HEK293 (cell line): ENCODE measurements at regions not wholly inside any gene's neighbourhood (a gene's known extent, or its start where the extent isn't known, plus 50 kb on each side); places are given as distances from the start of the nearest gene placed in this dataset.
A peak's percentile ranks its signal among the peaks of the same experiment; 100 is the strongest.

Source experiments
- CTCF ChIA-PET: fragments of 350-600 bp; formaldehyde crosslinking; extraction: SDS; loops from one replicate; lab custom pipeline; 2021; ENCODE audit warnings: antibody characterized with exemption; lab: Yijun Ruan, JAX
- POLR2A ChIA-PET: fragments of 300-600 bp; formaldehyde crosslinking; extraction: SDS; loops from one replicate; lab custom pipeline; 2020; ENCODE audit warnings: antibody characterized with exemption, inconsistent platforms; lab: Yijun Ruan, JAX
- H3K27ac ChIP-seq: fragments of 200-500 bp; sonication (Bioruptor generic); 2 replicates; pipeline ENCODE4 v1.5.1; 2014; ENCODE audit warnings: low read depth, low read length, control low read depth, inconsistent platforms; ENCODE audit errors: extremely low read depth
- H3K36me3 ChIP-seq, 2 experiments: fragments of 200-500 bp in 1 of 2; sonication (Bioruptor generic) in 1 of 2; 1 replicate in 1 of 2; 2 replicates in 1 of 2; pipeline ENCODE4 v1.5.1; 2014 to 2017; ENCODE audit warnings: inconsistent platforms in 2 of 2, low read length in 2 of 2; ENCODE audit not compliant: control insufficient read depth in 2 of 2, insufficient read depth in 1 of 2
- H3K4me1 ChIP-seq: fragments of 200-500 bp; sonication (Bioruptor generic); 2 replicates; pipeline ENCODE4 v1.5.1; 2014; ENCODE audit warnings: mild to moderate bottlenecking, low read length, inconsistent platforms; ENCODE audit not compliant: control insufficient read depth, insufficient read depth
- H3K4me3 ChIP-seq: 2 replicates; pipeline ENCODE4 v1.5.1; 2011; ENCODE audit warnings: low read depth, mild to moderate bottlenecking, control low read depth, low read length, moderate library complexity
- H3K9me3 ChIP-seq: fragments of 200-500 bp; sonication (Bioruptor generic); 2 replicates; pipeline ENCODE4 v1.5.1; 2014; ENCODE audit warnings: low read depth, low read length, inconsistent platforms; ENCODE audit not compliant: control insufficient read depth, insufficient read depth
- ATF2 ChIP-seq: fragments of 450-650 bp; formaldehyde crosslinking; IDR thresholded peaks from 2 replicates; pipeline ENCODE4 v1.5.1; 2016; ENCODE audit warnings: missing biosample characterization, missing genetic modification characterization, low read depth
- HOXC10 ChIP-seq: sonication (generic); formaldehyde crosslinking; IDR thresholded peaks from 2 replicates; pipeline ENCODE4 v1.8.1; 2023; ENCODE audit warnings: mild to moderate bottlenecking, missing genetic modification reagents
- PRDM4 ChIP-seq: fragments of 450-650 bp; formaldehyde crosslinking; IDR thresholded peaks from 2 replicates; pipeline ENCODE4 v1.5.1; 2017; ENCODE audit warnings: missing biosample characterization, missing genetic modification characterization
- REST ChIP-seq: fragments of 450-650 bp; formaldehyde crosslinking; IDR thresholded peaks from 2 replicates; pipeline ENCODE4 v1.5.1; 2016; ENCODE audit warnings: missing biosample characterization, missing genetic modification characterization
- ZNF174 ChIP-seq: fragments of 450-650 bp; formaldehyde crosslinking; IDR thresholded peaks from 2 replicates; pipeline ENCODE4 v1.5.0; 2017; ENCODE audit warnings: missing biosample characterization, mild to moderate bottlenecking, missing genetic modification characterization
- ZNF645 ChIP-seq: fragments of 450-650 bp; formaldehyde crosslinking; IDR thresholded peaks from 2 replicates; pipeline ENCODE4; 2016; ENCODE audit warnings: missing biosample characterization, missing genetic modification characterization
- ZNF660 ChIP-seq: fragments of 450-650 bp; IDR thresholded peaks from 2 replicates; pipeline ENCODE4 v1.5.1; 2018; ENCODE audit warnings: missing biosample characterization, mild to moderate bottlenecking, missing genetic modification characterization

- TF ChIP-seq ZNF645, result no peak
- no peak for TF ChIP-seq REST
- no peak for TF ChIP-seq PRDM4 (tag by site-specific recombination)
- TF ChIP-seq ZNF174 (tag by site-specific recombination), result no peak
- TF ChIP-seq ZNF660 (tag by site-specific recombination), result no peak
Measured at GRCh38 chr1:172980456-172980855, 70.3 kb downstream of the TNFSF18 start (continued).

- H3K9me3 ChIP-seq, result no peaks in the 10 kb centered on the region
- POLR2A ChIA-PET, result no interaction called here
- no peaks in the 10 kb centered on the region for H3K36me3 ChIP-seq
- H3K27ac ChIP-seq, result no peak overlapping the region
- no peak overlapping the region for H3K4me3 ChIP-seq
- TF ChIP-seq HOXC10 (CRISPR knock-in tag), result no peak
- TF ChIP-seq ATF2 (tag by site-specific recombination), result peak; percentile 65
- H3K4me1 ChIP-seq, result no peaks in the 10 kb centered on the region
- CTCF ChIA-PET, result no interaction called here
Measured at GRCh38 chr1:172980971-172981370, 69.8 kb downstream of the TNFSF18 start.
